Stimulated activated CD4-positive, alpha-beta T cell treated with anti-CD3 and anti-CD28 coated beads, Interleukin-12 subunit alpha, Interleukin-12 subunit beta, amount 100 ng/mL, for 48 hours (primary cell): ENCODE measurements at regions not wholly inside any gene's neighbourhood (a gene's known extent, or its start where the extent isn't known, plus 50 kb on each side); places are given as distances from the start of the nearest gene placed in this dataset.
A peak's percentile ranks its signal among the peaks of the same experiment; 100 is the strongest.

Experiments used
- DNase-seq, 3 donors: peaks; one replicate each; pipeline ENCODE4 v3.0.0-alpha.2; 2020; ENCODE audit warnings: low read depth in 2 of 3, low spot score in 1 of 3

- DNase-seq, result no peak
Observed at GRCh38 chr3:18778598-18778997, 353.5 kb upstream of the SATB1 start.

GRCh38 chr3:18778094-18778493 is 353.0 kb upstream of the SATB1 start:
- no peak for DNase-seq

- no peak for DNase-seq
Observed at GRCh38 chr3:18775501-18775900, 350.4 kb upstream of the SATB1 start.

- DNase-seq, result no peak
Observed at GRCh38 chr3:18774319-18775088, 349.4 kb upstream of the SATB1 start.

GRCh38 chr3:18772699-18773305 is 347.7 kb upstream of the SATB1 start:
- DNase-seq, result no peak

GRCh38 chr3:18771931-18772330 is 346.8 kb upstream of the SATB1 start:
- DNase-seq, result no peak

- DNase-seq, result no peak
Observed at GRCh38 chr3:18770800-18771199, 345.7 kb upstream of the SATB1 start.

- DNase-seq, result no peak
Observed at GRCh38 chr3:18767756-18768303, 342.7 kb upstream of the SATB1 start.

GRCh38 chr3:18766974-18767373 is 341.8 kb upstream of the SATB1 start:
- DNase-seq, result no peak

GRCh38 chr3:18765662-18766061 is 340.5 kb upstream of the SATB1 start:
- no peak for DNase-seq

- DNase-seq, result no peak
Observed at GRCh38 chr3:18765161-18765560, 340.0 kb upstream of the SATB1 start.

GRCh38 chr3:18761530-18761929 is 336.4 kb upstream of the SATB1 start:
- no peak for DNase-seq

GRCh38 chr3:18758047-18758704 is 333.0 kb upstream of the SATB1 start:
- peak in 1 of 3 donors; percentile 64 for DNase-seq

GRCh38 chr3:18757476-18757875 is 332.3 kb upstream of the SATB1 start:
- DNase-seq, result no peak

GRCh38 chr3:18752273-18752934 is 327.3 kb upstream of the SATB1 start:
- no peak for DNase-seq

GRCh38 chr3:18751514-18751913 is 326.4 kb upstream of the SATB1 start:
- DNase-seq, result no peak

GRCh38 chr3:18747383-18747782 is 322.2 kb upstream of the SATB1 start:
- no peak for DNase-seq

GRCh38 chr3:18745472-18745871 is 320.3 kb upstream of the SATB1 start:
- DNase-seq, result no peak

GRCh38 chr3:18744472-18744871 is 319.3 kb upstream of the SATB1 start:
- DNase-seq, result no peak

- DNase-seq, result no peak
Observed at GRCh38 chr3:18743761-18744160, 318.6 kb upstream of the SATB1 start.
